GM04503 (cell line): ENCODE measurements at regions not wholly inside any gene's neighbourhood (a gene's known extent, or its start where the extent isn't known, plus 50 kb on each side); places are given as distances from the start of the nearest gene placed in this dataset.
A peak's percentile ranks its signal among the peaks of the same experiment; 100 is the strongest.

ENCODE experiments used
- DNase-seq: peaks from one replicate; pipeline ENCODE4 v3.0.0-alpha.2; 2012; ENCODE audit warnings: low read depth

DNA sequence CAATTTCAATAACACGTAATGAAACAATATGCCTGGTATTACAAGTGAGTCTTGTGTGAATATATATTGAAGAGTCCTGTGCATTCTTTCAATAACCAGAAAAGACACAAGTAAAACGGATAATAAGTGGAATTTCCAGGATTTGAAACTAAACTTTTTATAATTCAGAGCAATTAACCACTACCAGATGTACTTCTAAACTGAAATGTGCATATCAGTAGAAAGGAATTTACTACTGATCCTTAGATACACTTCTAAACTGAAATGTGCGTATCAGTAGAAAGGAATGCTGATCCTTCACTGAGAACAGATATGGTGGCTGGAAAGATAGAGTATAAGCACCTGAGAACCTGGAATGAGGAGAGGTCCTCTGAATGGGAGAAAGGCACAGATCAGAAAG, 470.9 kb upstream of the SPHKAP start:
- DNase-seq, result no peak

- DNase-seq, result no peak
Observed at GRCh38 chr2:228649876-228650275, 468.4 kb upstream of the SPHKAP start.

DNA sequence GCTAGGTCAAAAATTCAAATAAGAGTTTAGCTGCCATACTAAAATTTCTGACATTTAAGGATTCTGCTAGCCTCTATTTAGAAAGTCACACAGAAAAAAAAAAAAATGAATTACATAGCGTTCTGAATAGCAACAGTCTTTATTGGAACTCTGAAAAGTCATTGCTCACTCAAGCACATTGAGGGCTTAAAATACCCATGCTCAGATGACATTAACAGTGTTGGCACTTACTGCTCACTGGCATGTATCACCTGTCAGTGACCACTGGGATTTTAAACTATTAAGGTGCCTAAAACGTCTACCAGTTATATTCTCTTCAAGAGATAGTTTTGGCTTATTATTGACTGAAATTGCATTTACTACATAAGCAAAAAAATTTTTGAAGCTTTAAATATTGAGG, 468.0 kb upstream of the SPHKAP start:
- DNase-seq, result no peak

DNA sequence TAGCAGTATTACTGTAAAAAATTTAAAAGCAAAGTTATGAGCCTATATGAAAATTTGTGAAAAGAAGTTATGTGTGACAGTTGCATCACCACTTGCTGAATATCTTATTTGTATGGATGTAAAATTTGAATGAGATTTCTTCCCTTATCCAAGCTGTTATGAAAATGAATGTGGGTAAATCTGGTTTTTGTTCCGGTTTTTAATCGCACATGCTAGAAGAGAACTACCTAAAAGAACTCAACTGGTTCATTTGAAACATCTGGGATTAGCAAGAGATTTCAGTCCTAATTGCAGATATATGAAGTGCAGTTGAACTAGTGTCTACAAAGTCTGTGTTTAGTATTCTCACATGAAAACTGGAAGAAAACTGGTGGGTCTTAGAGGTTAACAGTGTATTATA, 467.1 kb upstream of the SPHKAP start:
- DNase-seq, result no peak

- DNase-seq, result no peak
Observed at GRCh38 chr2:228646061-228646460, 464.6 kb upstream of the SPHKAP start.

DNA sequence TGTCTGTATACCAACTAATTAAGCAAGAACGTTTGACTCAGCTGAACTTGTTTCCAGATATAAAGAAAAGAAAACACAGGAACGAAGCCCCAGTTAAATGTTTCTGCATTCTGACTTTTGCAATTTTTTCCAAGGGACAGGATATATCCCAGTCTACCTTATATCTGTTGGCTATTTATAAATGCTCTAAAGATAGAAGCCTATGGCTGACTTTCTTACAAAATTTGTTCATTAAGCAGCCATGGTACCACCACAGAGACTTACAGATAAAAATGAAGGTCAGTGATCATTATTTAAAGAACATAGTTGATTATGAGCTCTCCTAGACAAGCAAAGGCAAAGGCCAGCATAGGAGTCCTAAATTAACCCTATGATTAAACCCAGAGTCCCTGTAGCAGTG, 462.7 kb upstream of the SPHKAP start:
- no peak for DNase-seq

DNA sequence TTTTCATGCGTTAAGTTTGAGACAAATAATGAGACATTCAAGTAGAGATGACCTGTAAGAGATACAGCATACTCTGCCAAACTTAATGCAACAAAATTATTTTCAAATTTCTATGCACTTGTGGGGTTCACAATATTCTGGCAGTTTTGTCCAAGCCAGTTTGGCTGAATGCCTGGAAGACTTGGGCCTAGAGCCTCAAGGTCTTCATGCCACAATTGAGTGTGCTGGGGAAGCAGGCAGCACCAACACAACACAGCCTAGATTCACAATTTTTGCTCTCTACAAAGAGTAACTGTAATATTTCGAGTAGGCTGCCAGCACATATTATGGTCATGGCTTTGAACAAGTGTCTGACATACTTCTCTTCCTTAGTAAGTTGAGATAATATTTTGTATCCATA, 461.4 kb upstream of the SPHKAP start:
- DNase-seq, result no peak

DNA sequence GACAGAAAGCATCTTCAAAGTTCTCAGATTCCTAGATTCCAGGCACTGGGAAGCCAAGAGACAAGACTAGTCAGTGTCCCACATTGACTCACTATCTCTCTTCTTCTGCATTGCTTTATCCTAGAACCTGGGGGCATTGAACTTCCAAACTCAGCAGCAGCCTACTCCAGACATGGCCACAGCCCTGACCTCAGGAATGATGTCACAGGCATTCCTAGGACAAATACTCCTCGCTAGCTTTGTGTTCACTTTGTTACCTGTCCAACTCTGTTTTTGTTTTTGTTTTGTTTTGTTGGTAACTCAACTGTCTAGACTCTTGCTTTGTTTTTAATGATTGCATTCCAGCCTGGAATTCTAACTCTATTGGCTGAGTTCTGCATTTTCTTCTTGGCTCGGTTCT, 449.3 kb upstream of the SPHKAP start:
- no peak for DNase-seq

GRCh38 chr2:228629251-228629650, 447.8 kb upstream of the SPHKAP start:
- no peak for DNase-seq

GRCh38 chr2:228628682-228629081, 447.2 kb upstream of the SPHKAP start:
- DNase-seq, result peak; percentile 5

- no peak for DNase-seq
Observed at GRCh38 chr2:228627510-228627909, 446.0 kb upstream of the SPHKAP start.

- no peak for DNase-seq
Observed at GRCh38 chr2:228625481-228625880, 444.0 kb upstream of the SPHKAP start.

DNA sequence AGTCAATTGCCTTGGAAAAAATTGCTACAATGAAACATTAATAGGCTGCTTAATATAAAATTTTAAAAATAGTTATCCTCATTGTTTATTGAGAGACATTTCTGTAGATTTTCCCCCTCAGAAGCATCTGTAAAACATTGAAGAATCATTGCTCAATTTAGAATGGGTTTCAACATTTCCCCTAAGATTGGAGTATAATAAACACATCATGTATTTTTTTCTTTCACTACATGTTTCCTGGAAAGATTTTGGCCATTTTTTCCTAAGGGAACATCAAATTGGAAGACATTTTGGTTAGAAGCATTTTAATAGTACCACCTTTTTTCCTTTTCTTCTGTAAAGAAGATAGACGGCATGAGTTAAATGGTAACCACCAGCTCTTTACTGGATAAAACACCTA, 443.2 kb upstream of the SPHKAP start:
- no peak for DNase-seq

- DNase-seq, result no peak
Observed at GRCh38 chr2:228615496-228615895, 434.0 kb upstream of the SPHKAP start.

- DNase-seq, result no peak
Observed at GRCh38 chr2:228614741-228615140, 433.3 kb upstream of the SPHKAP start.

DNA sequence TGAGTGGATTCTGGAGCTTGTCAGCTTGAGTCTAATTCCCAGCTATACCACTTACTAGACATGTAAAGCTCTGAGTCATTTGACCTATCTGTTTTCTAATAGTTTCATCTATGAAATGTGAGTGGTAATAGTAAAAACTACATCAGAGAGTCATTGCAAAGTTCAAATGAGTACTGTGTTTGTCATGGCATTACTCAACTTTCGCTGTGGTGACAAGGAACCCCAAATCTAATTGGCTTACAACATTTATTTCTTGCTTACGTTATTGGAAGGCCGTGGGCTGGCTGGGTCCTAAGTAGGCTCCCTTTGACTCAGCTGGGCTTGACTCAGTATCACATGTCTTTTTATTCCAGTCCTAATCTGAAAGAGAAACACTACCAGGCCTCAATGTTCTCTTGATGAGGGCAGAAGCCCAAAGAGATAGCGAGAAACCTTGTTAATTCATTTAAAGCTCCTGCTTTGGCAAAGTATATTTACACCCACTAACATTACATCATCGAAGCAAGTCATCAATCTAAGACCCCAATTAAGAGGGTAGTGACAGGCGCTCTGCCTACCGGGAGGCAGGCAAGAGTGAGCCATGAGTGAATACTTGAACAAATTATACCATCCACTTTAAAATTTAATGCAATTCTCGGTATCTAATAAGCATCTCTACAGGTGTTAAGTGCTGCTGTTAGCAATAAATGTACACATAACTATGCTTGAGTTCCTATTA, 431.8 kb upstream of the SPHKAP start:
- DNase-seq, result no peak

- no peak for DNase-seq
Observed at GRCh38 chr2:228611171-228611570, 429.7 kb upstream of the SPHKAP start.

DNA sequence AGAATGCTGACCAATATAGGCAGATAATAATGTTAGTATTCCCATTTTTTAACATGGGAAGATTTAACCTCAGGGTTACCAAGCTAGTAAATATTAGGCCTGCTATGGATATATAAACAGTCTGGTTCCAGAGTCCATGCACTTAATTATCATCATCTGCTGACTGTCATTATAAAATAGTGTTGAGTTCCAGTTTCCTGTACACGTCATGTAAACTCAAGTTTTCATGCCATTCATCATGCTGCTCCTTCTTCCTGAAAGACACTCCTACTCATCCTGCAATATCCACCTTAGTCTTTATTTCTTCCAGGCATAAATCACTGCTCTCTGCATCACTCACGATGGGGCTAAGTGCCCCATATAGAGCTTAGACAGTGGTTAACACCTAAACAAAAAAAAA, 420.8 kb upstream of the SPHKAP start:
- no peak for DNase-seq

DNA sequence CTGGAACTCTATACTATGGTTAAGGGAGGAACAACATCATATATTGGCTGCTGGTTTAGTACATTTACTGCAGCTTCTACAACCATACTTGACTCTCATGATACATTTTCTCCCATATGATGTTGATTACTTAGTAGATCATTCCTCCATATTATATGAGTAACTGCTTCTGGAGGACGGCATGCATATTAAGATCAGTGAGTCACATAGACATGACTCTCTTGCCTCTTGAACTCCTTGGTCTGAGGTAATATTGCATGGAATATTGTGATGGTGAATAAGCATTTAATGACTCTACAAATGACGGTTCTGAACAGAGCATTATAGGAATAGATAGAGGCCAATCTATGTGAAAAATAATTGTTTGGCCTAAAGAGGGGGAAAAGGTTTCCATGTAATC, 418.8 kb upstream of the SPHKAP start:
- peak; percentile 72 for DNase-seq

DNA sequence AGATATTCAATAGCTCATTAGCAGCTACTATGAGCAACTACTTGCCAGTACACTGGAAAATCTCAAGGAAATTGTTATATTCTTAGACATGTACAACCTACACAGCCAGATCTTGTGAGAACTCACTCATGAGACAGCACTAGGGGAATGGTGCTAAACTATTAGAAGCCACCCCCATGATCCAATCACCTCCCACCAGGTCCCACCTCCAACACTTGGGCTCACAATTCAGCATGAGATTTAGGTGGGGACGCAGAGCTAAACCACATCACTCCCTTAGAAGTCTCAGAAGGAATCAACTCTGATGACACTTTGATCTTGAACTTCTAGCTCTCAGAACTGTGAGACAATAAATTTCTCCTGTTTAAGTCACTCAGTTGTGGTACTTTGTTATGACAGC, 418.3 kb upstream of the SPHKAP start:
- no peak for DNase-seq

GRCh38 chr2:228599297-228599696, 417.8 kb upstream of the SPHKAP start:
- no peak for DNase-seq

GRCh38 chr2:228597032-228597431, 415.5 kb upstream of the SPHKAP start:
- DNase-seq, result no peak

DNA sequence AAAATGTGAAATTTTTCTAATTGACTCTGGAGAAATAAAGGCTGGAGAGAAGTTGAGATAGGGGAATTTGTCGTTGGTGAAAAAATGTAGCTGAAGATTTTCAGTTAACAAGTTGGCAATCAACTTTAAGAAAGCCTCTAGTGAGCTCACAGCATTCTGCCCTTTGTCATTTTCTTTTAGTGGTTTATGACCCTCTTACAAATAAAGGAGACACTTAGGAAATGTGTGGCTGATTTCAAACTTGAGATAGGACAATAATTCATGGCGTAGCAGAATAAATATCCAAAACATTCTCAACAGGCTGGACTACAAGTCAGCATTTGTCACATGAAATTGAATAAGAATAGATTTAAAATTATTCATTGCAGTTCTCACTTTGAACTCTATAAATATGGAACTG, 412.5 kb upstream of the SPHKAP start:
- DNase-seq, result no peak

DNA sequence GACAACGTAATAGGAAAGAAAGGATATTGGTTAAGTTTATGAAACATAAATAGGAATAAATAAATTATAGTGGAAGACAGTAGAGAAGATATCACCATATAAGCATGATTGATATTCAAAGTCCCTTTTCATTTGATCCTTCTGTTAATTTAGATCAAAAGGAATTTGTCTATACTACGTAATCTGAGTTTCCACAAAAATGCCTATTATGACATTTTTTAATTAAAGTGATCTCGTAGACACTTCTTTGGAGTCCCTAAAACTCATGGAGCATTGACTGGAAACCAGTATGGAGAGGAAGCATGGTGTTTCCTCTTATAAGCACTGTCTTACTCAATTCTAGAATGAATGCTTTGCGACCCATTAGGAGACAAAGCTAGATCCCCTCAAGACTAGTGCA, 411.4 kb upstream of the SPHKAP start:
- no peak for DNase-seq

DNA sequence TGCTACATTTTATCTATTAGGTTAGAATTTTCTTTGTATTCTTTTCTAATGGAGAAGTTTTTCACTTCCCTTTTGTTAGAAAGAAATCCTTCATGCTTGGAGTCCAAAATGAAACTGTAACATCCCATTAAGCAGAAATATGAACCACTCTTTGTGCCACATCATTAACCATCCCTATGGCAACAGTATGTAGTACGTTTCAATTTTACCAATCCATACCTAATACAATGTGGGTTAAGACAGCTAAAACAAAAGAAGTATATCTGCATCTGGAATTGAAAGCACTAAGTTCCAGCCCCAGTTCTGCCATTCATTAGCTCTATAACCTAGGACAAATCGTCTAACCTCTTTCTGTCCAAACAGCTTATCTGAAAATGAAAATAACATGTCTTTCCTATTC, 409.2 kb upstream of the SPHKAP start:
- no peak for DNase-seq
